ENCODE measurements at regions not wholly inside any gene's neighbourhood (a gene's known extent, or its start where the extent isn't known, plus 50 kb on each side); places are given as distances from the start of the nearest gene placed in this dataset.

- H3K4me3 Mint-ChIP-seq, result no peak overlapping the region
- no peaks in the 10 kb centered on the region for H3K36me3 Mint-ChIP-seq (ENCODE audit: low read depth)
- DNase-seq, result no peak
- H3K4me1 Mint-ChIP-seq, result peaks cover 31% of the 10 kb centered on the region
- no peaks in the 10 kb centered on the region for H3K27me3 Mint-ChIP-seq (ENCODE audit: low read depth, poor library complexity)
- H3K27ac Mint-ChIP-seq, result peak overlapping the region; percentile 82
- TF ChIP-seq, protein P1, sequence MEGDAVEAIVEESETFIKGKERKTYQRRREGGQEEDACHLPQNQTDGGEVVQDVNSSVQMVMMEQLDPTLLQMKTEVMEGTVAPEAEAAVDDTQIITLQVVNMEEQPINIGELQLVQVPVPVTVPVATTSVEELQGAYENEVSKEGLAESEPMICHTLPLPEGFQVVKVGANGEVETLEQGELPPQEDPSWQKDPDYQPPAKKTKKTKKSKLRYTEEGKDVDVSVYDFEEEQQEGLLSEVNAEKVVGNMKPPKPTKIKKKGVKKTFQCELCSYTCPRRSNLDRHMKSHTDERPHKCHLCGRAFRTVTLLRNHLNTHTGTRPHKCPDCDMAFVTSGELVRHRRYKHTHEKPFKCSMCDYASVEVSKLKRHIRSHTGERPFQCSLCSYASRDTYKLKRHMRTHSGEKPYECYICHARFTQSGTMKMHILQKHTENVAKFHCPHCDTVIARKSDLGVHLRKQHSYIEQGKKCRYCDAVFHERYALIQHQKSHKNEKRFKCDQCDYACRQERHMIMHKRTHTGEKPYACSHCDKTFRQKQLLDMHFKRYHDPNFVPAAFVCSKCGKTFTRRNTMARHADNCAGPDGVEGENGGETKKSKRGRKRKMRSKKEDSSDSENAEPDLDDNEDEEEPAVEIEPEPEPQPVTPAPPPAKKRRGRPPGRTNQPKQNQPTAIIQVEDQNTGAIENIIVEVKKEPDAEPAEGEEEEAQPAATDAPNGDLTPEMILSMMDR (IDR thresholded peaks at IDR 0.05), result no peak
- H3K9me3 Mint-ChIP-seq, result no peaks in the 10 kb centered on the region
Measured at GRCh38 chr21:15249285-15249993, 184.6 kb upstream of the NRIP1 start.

GRCh38 chr21:15250384-15250783 is 185.6 kb upstream of the NRIP1 start:
- H3K9me3 Mint-ChIP-seq, result no peaks in the 10 kb centered on the region
- no peaks in the 10 kb centered on the region for H3K27me3 Mint-ChIP-seq (ENCODE audit: low read depth, poor library complexity)
- no peaks in the 10 kb centered on the region for H3K36me3 Mint-ChIP-seq (ENCODE audit: low read depth)
- no peak overlapping the region for H3K27ac Mint-ChIP-seq
- peaks cover 31% of the 10 kb centered on the region for H3K4me1 Mint-ChIP-seq
- TF ChIP-seq, protein P1 (IDR thresholded peaks at IDR 0.05), result no peak
- H3K4me3 Mint-ChIP-seq, result no peak overlapping the region
- DNase-seq, result no peak

DNA sequence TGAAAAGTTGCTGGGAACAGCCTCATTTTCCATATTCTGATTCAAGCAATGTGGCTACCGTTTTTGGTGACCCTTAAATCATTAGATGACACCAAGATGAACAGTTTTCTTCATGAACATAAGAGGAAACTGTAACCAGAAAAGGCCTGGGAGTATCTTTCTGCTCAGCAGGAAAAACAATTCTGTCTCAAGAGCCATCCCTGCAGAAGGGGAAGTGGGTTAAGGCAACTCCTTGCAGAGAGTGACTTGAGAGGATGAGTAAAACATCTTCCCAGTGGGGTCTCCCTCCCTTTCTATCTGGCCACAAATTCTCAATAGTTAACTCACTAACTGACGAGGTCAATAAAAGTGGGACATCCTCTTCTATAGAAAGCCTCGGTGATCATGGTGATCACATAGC is 187.6 kb upstream of the NRIP1 start:
- H3K4me3 Mint-ChIP-seq, result no peak overlapping the region
- DNase-seq, result no peak
- TF ChIP-seq, protein P1 (IDR thresholded peaks at IDR 0.05), result no peak
- H3K27me3 Mint-ChIP-seq (ENCODE audit: low read depth, poor library complexity), result no peaks in the 10 kb centered on the region
- no peaks in the 10 kb centered on the region for H3K9me3 Mint-ChIP-seq
- H3K36me3 Mint-ChIP-seq (ENCODE audit: low read depth), result no peaks in the 10 kb centered on the region
- no peak overlapping the region for H3K27ac Mint-ChIP-seq
- H3K4me1 Mint-ChIP-seq, result peaks cover 15% of the 10 kb centered on the region

- H3K9me3 Mint-ChIP-seq, result no peaks in the 10 kb centered on the region
- H3K4me1 Mint-ChIP-seq, result peaks cover 9% of the 10 kb centered on the region
- no peaks in the 10 kb centered on the region for H3K27me3 Mint-ChIP-seq (ENCODE audit: low read depth, poor library complexity)
- no peaks in the 10 kb centered on the region for H3K36me3 Mint-ChIP-seq (ENCODE audit: low read depth)
- no peak overlapping the region for H3K4me3 Mint-ChIP-seq
- TF ChIP-seq, protein P1 (IDR thresholded peaks at IDR 0.05), result no peak
- no peak overlapping the region for H3K27ac Mint-ChIP-seq
- no peak for DNase-seq
Measured at GRCh38 chr21:15254111-15254510, 189.3 kb upstream of the NRIP1 start.

DNA sequence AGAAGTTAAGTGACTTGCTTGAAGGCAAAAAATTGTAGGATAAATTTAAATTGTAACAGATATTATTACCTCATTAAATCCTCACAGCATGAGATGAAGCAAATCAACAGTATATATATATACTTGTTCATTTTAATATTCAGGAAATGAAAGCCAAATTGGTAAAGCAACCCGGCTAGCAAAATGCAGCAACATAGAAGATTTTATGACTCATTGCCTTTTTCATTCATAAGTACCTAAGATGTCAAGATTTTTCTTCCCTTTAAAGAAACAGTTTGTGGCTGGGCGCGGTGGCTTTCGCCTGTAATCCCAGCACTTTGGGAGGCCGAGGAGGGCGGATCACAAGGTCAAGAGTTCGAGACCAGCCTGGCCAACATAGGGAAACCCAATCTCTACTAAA is 190.5 kb upstream of the NRIP1 start:
- Mint-ChIP-seq H3K36me3 (ENCODE audit: low read depth) (no peaks in the 10 kb centered on the region), H3K4me3 (no peak overlapping the region), H3K4me1 (no peaks in the 10 kb centered on the region), H3K9me3 (no peaks in the 10 kb centered on the region), H3K27me3 (ENCODE audit: low read depth, poor library complexity) (no peaks in the 10 kb centered on the region), H3K27ac (no peak overlapping the region)
- no peak for DNase-seq
- TF ChIP-seq, protein P1 (IDR thresholded peaks at IDR 0.05), result no peak

- TF ChIP-seq, protein P1 (IDR thresholded peaks at IDR 0.05), result no peak
- no peaks in the 10 kb centered on the region for H3K9me3 Mint-ChIP-seq
- no peak for DNase-seq
- no peak overlapping the region for H3K4me3 Mint-ChIP-seq
- H3K27ac Mint-ChIP-seq, result no peak overlapping the region
- H3K4me1 Mint-ChIP-seq, result no peaks in the 10 kb centered on the region
- no peaks in the 10 kb centered on the region for H3K36me3 Mint-ChIP-seq (ENCODE audit: low read depth)
- H3K27me3 Mint-ChIP-seq (ENCODE audit: low read depth, poor library complexity), result no peaks in the 10 kb centered on the region
Measured at GRCh38 chr21:15255763-15256162, 191.0 kb upstream of the NRIP1 start.

All from nephron progenitor cell (in vitro differentiated cells).